Stimulated activated naive B cell treated with anti-CD40 and anti-IgM and Interleukin-4, amounts not matched to agents 10 μg/mL and 1 μg/mL and 100 μg/mL, for 72 hours (primary cell): ENCODE measurements at regions not wholly inside any gene's neighbourhood (a gene's known extent, or its start where the extent isn't known, plus 50 kb on each side); places are given as distances from the start of the nearest gene placed in this dataset.

ENCODE experiments used
- ATAC-seq, 2 donors: fragments of 150-1000 bp; cut with Tn5 transposase; replicated peaks; 2 replicates each; pipeline ENCODE4 v1.10.0; 2021; ENCODE audit warnings: moderate library complexity in 1 of 2
- DNase-seq: peaks from one replicate; pipeline ENCODE4 v3.0.0; 2021
- H3K27ac Mint-ChIP-seq: one replicate; pipeline ENCODE4 v1.8.0; 2022; ENCODE audit warnings: mild to moderate bottlenecking, mixed read lengths
- H3K27me3 Mint-ChIP-seq, 2 donors: one replicate each; pipeline ENCODE4 v1.8.0; 2022; ENCODE audit warnings: mixed read lengths in 2 of 2
- H3K36me3 Mint-ChIP-seq, 2 donors: one replicate each; pipeline ENCODE4 v1.8.0; 2022; ENCODE audit warnings: mixed read lengths in 2 of 2, mild to moderate bottlenecking in 1 of 2
- H3K4me1 Mint-ChIP-seq, 2 donors: one replicate each; pipeline ENCODE4 v1.8.0; 2022; ENCODE audit warnings: mixed read lengths in 2 of 2, mild to moderate bottlenecking in 1 of 2
- H3K4me3 Mint-ChIP-seq, 2 donors: one replicate each; pipeline ENCODE4 v1.8.0; 2022; ENCODE audit warnings: mild to moderate bottlenecking in 2 of 2, mixed read lengths in 2 of 2, moderate library complexity in 1 of 2
- H3K9me3 Mint-ChIP-seq, 2 donors: one replicate each; pipeline ENCODE4 v1.8.0; 2022; ENCODE audit warnings: mixed read lengths in 2 of 2, mild to moderate bottlenecking in 1 of 2

DNA sequence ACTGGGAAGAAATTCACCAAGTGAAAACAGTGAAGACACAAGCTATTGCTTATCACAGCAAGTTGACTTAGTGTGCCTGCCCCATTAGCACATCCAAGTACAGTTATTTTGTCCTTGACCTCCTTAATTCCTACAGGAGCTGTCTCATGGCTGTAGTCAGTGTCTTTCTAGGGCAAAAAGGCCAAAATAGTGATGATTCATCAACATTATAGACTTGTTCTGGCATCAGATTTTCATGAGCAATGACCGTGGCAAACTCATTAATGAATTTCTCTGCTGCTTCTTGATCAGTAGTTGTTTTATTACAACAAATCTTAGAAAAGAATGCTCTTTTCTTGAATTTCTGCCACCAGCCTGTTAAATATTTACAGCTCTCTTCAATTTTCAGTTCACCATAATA, 1169.3 kb upstream of the DDX18 start:
- Mint-ChIP-seq H3K27me3 (no peaks in the 10 kb centered on the region), H3K4me1 (no peaks in the 10 kb centered on the region), H3K9me3 (peaks cover 2 to 7% of the 10 kb centered on the region in 2 donors), H3K27ac (no peak overlapping the region), H3K36me3 (no peaks in the 10 kb centered on the region), H3K4me3 (no peak overlapping the region)
- ATAC-seq, result no peak
- DNase-seq, result no peak

DNA sequence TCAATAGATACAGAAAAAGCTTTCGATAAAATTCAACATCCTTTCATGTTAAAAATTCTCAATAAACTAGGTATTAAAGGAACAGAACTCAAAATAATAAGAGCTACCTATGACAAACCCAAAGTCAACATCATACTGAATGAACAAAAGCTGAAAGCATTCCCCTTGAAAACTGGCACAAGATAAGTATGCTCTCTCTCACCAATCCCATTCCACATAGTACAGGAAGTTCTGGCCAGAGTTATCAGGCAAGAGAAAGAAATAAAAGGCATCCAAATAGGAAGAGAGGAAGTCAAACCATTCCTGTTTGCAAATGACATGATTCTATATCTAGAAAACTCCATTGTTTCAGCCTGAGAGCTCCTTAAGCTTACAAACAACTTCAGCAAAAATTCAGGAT, 1145.8 kb upstream of the DDX18 start:
- no peaks in the 10 kb centered on the region for H3K4me1 Mint-ChIP-seq
- no peaks in the 10 kb centered on the region for H3K36me3 Mint-ChIP-seq
- H3K4me3 Mint-ChIP-seq, result no peak overlapping the region
- ATAC-seq (no peak), DNase-seq (no peak)
- H3K9me3 Mint-ChIP-seq, result peaks cover 5 to 9% of the 10 kb centered on the region in 2 donors
- H3K27ac Mint-ChIP-seq, result no peak overlapping the region
- no peaks in the 10 kb centered on the region for H3K27me3 Mint-ChIP-seq

DNA sequence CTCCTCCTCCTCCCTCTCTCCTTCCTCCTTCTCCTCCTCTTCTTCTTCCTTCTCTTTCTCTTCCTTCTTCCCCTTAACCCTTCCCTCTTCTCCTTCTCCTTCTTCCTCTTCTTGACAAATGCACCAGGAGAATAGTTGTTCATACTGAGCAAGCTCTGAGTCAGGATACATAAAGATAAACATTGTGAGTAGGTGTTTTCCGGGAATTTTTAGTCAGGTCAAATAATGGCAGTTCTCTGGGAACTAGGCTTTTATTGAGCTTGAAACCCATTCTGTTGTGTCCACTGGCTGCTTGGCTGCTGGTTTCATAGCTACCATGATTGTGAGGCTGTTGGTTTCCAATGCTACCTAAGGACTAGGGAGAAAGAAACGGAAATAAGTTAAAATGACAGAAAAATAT, 1144.7 kb upstream of the DDX18 start:
- DNase-seq (no peak), ATAC-seq (no peak)
- H3K4me1 Mint-ChIP-seq, result no peaks in the 10 kb centered on the region
- peaks cover 0 to 6% of the 10 kb centered on the region in 2 donors for H3K9me3 Mint-ChIP-seq
- no peaks in the 10 kb centered on the region for H3K27me3 Mint-ChIP-seq
- H3K4me3 Mint-ChIP-seq, result no peak overlapping the region
- no peak overlapping the region for H3K27ac Mint-ChIP-seq
- H3K36me3 Mint-ChIP-seq, result no peaks in the 10 kb centered on the region

DNA sequence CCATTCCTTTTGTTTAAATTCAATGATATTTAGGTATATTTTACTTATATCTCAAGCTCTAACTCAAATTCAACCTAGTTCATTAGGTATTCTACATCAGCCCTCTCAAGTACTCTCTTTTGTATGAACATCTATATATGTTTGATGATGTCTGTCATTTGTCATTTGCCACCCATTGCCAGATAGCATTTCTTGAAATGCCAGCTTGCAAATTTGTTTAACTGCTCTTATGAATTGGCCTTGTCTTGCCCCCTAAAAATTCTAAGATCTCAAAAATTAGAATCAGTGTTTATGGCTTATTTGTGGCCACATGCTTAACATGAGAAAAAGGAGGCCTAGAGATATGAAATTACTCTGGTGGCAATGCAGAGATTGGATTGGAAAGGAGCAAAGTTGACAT, 1140.3 kb upstream of the DDX18 start:
- H3K4me3 Mint-ChIP-seq, result no peak overlapping the region
- no peaks in the 10 kb centered on the region for H3K36me3 Mint-ChIP-seq
- no peak for ATAC-seq
- H3K4me1 Mint-ChIP-seq, result no peaks in the 10 kb centered on the region
- H3K27ac Mint-ChIP-seq, result no peak overlapping the region
- H3K9me3 Mint-ChIP-seq, result peaks cover 0 to 7% of the 10 kb centered on the region in 2 donors
- H3K27me3 Mint-ChIP-seq, result no peaks in the 10 kb centered on the region
- DNase-seq, result no peak

DNA sequence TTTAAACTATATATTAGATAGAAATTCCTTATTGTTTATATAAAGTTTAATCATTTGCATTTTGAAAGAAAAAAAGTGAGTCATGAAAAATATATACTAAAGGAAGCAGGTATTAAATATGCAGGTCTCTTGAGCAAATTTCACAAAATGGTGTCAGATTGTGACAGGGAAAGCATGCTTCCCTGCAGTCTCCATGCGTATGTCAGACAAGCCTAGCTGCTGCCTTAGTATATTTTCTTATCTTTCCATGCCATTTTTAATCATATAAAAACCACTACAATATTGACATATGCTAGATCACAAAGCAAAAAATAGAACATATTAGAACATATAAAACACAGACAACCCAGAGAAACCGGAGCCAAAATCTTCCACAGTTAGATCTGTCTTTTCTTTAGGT, 1137.7 kb upstream of the DDX18 start:
- ATAC-seq (no peak), DNase-seq (no peak)
- no peaks in the 10 kb centered on the region for H3K36me3 Mint-ChIP-seq
- H3K9me3 Mint-ChIP-seq, result peaks cover 0 to 5% of the 10 kb centered on the region in 2 donors
- no peaks in the 10 kb centered on the region for H3K4me1 Mint-ChIP-seq
- no peak overlapping the region for H3K4me3 Mint-ChIP-seq
- no peak overlapping the region for H3K27ac Mint-ChIP-seq
- no peaks in the 10 kb centered on the region for H3K27me3 Mint-ChIP-seq

DNA sequence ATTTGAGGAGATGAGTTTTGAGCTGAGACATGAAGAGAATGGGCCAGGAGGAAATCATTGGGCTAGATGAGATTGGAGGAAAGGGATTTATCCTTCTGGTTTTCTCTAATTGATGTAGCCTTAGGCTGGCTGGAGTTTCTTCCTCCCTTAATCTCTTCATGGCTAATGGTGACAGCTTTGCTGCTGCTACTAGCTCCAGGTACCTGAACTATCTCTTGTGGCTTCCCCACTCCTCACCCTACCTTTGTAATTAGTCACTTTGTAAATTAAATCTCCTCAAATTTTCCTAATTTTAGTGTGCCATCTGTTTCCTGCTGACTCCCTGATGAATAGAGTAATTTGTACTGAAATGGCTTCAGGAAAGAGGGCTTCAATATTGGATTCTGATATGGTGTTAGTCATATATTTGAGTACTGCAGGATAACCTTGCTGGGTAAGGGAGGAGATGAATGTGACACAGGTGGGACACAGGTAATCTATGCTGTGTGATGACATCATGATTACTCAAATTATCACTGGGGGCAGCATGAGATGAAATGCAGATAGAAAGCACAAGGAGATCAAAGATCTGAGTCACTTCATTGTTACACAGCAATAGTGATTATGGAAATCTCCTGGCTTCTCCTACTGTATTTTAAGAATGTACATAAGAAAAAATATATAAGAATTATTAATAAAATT, 1134.1 kb upstream of the DDX18 start:
- no peaks in the 10 kb centered on the region for H3K36me3 Mint-ChIP-seq
- H3K27me3 Mint-ChIP-seq, result no peaks in the 10 kb centered on the region
- ATAC-seq (no peak), DNase-seq (no peak)
- H3K4me3 Mint-ChIP-seq, result no peak overlapping the region
- no peaks in the 10 kb centered on the region for H3K4me1 Mint-ChIP-seq
- H3K9me3 Mint-ChIP-seq, result peaks cover 0 to 5% of the 10 kb centered on the region in 2 donors
- H3K27ac Mint-ChIP-seq, result no peak overlapping the region

DNA sequence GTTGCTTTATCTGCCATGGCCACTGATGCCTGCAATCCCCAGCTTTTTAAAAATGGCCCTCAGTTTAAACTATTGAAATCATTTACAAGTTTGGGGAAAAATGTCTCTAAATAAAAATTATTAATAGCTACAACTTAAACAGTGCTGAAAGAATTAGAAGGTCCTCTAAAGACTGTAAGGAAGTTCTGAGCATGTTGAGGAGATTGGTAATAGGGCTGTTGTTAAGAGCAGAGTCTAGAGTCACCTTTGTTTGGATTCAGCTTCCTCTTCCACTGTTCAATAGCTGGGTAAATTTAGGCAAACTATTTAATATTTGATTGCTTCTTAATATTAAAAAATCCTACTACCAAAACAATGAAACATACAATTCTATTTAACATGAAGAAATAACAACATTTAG, 1127.1 kb upstream of the DDX18 start:
- Mint-ChIP-seq H3K9me3 (peaks cover 0 to 6% of the 10 kb centered on the region in 2 donors), H3K4me3 (no peak overlapping the region), H3K27ac (no peak overlapping the region), H3K4me1 (no peaks in the 10 kb centered on the region), H3K36me3 (no peaks in the 10 kb centered on the region), H3K27me3 (no peaks in the 10 kb centered on the region)
- DNase-seq (no peak), ATAC-seq (no peak)

DNA sequence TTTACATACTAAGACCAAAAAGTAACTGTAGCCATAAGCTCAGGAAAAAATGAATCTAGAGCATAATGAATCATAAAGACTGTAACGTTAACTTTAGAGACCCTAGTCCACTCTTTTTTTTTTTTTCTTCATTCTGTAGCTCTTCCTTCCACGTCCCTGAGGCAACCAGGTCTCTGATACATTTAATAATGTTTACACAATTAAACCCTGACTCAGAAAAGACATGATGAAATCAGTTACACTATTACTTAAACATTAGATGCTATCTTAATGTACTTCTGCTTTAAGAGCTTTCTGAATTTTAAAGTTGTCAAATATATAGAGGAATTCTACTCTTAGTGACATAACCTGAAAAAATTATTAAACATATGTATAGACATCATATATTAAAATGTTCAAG, 1121.5 kb upstream of the DDX18 start:
- Mint-ChIP-seq H3K27ac (no peak overlapping the region), H3K27me3 (no peaks in the 10 kb centered on the region), H3K36me3 (no peaks in the 10 kb centered on the region), H3K4me3 (no peak overlapping the region), H3K9me3 (peaks cover 0 to 2% of the 10 kb centered on the region in 2 donors), H3K4me1 (no peaks in the 10 kb centered on the region)
- DNase-seq (no peak), ATAC-seq (no peak)

DNA sequence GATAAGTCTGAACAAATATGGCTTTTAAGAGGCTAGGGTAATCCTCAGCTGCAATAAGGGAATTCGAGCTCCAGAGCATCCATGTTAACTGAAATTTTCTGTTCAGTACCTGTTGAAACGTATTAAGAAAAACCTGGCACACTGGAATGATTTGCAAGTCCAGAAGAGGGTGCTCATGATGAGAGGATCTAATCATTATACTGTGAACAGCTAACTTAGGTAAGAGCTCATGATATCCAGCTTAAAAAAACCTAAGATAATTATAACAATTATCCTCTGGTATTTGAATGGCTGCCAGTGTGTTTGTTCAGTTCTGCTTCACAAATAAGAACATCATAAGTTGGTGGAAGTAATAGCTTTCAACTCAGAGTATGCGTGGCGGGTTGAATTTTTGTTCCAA, 1118.3 kb upstream of the DDX18 start:
- H3K9me3 Mint-ChIP-seq, result peaks cover 0 to 1% of the 10 kb centered on the region in 2 donors
- no peaks in the 10 kb centered on the region for H3K36me3 Mint-ChIP-seq
- H3K27ac Mint-ChIP-seq, result no peak overlapping the region
- H3K4me3 Mint-ChIP-seq, result no peak overlapping the region
- no peaks in the 10 kb centered on the region for H3K4me1 Mint-ChIP-seq
- DNase-seq (no peak), ATAC-seq (no peak)
- no peaks in the 10 kb centered on the region for H3K27me3 Mint-ChIP-seq

DNA sequence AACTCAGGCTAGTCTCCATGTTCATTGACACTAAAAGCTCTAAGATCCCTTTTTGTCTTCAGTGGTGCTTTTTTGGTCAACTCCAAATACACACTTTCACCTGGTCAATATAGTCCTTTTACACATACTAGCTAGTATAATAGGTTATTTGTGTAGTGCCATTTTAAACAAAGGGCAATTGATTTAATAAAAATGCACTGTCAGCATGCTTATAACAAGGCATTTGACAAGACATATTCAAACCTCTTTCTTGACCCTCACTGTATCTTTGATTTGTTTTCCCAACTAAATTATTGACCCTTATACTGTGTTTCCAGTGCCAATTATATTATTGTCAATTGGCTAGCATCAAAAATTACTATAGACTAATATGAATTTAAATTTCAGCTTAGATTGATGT, 1117.6 kb upstream of the DDX18 start:
- Mint-ChIP-seq H3K27ac (no peak overlapping the region), H3K9me3 (peaks cover 0 to 1% of the 10 kb centered on the region in 2 donors), H3K27me3 (no peaks in the 10 kb centered on the region), H3K4me3 (no peak overlapping the region), H3K36me3 (no peaks in the 10 kb centered on the region), H3K4me1 (no peaks in the 10 kb centered on the region)
- no peak for DNase-seq
- no peak for ATAC-seq

DNA sequence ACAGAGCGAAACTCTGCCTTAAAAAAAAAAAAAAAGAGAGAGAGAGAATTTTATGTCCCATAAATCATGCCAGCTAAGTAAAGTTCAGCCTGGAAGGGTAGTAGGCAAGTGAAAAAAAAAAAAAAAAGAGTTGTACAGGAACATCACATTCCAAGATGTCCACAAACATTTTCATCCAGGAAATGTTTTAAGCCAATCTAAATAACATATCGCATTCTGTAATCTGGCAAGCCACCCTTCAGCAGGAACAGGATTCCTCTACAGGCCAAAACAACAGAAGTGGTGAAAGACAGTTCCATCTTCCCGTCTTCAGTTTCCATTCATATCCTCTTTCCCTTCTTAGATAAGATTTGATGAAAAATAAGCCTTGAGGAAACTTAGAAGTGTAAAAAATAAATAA, 1108.1 kb upstream of the DDX18 start:
- Mint-ChIP-seq H3K4me1 (no peaks in the 10 kb centered on the region), H3K27ac (no peak overlapping the region), H3K9me3 (peaks cover 3 to 6% of the 10 kb centered on the region in 2 donors), H3K36me3 (no peaks in the 10 kb centered on the region), H3K27me3 (no peaks in the 10 kb centered on the region), H3K4me3 (no peak overlapping the region)
- DNase-seq, result no peak
- no peak for ATAC-seq

DNA sequence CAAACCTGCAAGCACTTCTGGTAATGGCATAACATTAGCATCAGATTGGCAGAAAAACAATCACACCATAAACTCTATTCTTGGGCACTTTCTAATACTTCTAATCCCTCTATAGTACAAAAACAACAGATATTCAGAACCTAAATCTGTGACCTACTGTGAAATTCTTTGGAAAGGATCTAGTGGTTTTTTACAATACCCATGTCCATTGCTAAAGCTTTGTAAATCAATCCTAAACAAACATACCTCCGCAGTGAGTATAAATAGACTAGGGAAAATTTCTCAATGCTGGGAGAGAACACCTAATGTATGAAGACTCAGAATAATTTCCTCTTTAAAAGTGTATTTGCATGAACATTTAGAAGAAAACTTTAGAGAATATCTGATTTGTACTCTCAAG, 1098.5 kb upstream of the DDX18 start:
- Mint-ChIP-seq H3K27ac (no peak overlapping the region), H3K9me3 (peaks cover 2 to 8% of the 10 kb centered on the region in 2 donors), H3K27me3 (no peaks in the 10 kb centered on the region), H3K4me1 (no peaks in the 10 kb centered on the region), H3K4me3 (no peak overlapping the region), H3K36me3 (no peaks in the 10 kb centered on the region)
- ATAC-seq, result no peak
- no peak for DNase-seq

DNA sequence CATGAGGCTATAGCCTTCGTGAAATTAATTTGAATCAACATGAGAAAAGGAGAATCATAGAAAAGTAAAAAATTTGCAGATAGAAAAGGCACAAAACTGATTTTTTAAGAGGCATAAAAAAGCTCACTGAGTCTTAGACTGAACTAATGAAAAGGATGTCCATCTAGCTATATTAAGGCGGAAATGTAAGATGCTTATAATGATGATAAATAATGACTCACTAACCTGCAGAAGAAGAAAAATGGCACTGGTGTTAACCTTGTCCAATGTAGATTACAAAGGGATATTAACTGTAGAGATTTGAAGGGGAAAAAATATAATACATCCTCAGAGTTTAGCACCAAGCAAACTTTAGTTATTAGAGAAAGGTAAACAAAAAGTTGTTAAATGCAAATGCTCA, 1098.0 kb upstream of the DDX18 start:
- ATAC-seq (no peak), DNase-seq (no peak)
- no peak overlapping the region for H3K4me3 Mint-ChIP-seq
- H3K36me3 Mint-ChIP-seq, result no peaks in the 10 kb centered on the region
- H3K27ac Mint-ChIP-seq, result no peak overlapping the region
- H3K4me1 Mint-ChIP-seq, result no peaks in the 10 kb centered on the region
- H3K9me3 Mint-ChIP-seq, result peaks cover 2 to 8% of the 10 kb centered on the region in 2 donors
- H3K27me3 Mint-ChIP-seq, result no peaks in the 10 kb centered on the region

DNA sequence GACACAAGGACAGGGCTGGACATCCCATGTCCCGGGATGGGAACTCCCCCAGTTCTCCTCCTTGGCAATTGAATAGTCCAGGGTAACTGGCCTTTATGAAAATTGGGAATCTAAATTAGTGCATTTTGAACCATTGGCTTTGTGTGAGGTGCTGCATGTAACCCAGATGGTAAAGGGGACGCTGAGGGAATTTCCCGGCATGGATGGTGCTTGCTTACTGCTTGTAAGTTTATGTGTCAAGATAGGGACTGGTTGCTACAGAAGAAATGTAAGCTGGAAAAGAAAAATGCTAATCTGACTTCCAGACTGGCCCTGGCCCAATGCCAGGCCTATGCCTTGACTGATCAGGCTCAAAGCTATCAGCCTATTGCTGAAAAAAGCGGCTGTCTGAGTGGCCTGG, 1096.7 kb upstream of the DDX18 start:
- H3K4me3 Mint-ChIP-seq, result no peak overlapping the region
- no peak for ATAC-seq
- no peaks in the 10 kb centered on the region for H3K4me1 Mint-ChIP-seq
- no peaks in the 10 kb centered on the region for H3K36me3 Mint-ChIP-seq
- H3K27ac Mint-ChIP-seq, result no peak overlapping the region
- DNase-seq, result no peak
- H3K9me3 Mint-ChIP-seq, result peaks cover 2 to 8% of the 10 kb centered on the region in 2 donors
- H3K27me3 Mint-ChIP-seq, result no peaks in the 10 kb centered on the region

DNA sequence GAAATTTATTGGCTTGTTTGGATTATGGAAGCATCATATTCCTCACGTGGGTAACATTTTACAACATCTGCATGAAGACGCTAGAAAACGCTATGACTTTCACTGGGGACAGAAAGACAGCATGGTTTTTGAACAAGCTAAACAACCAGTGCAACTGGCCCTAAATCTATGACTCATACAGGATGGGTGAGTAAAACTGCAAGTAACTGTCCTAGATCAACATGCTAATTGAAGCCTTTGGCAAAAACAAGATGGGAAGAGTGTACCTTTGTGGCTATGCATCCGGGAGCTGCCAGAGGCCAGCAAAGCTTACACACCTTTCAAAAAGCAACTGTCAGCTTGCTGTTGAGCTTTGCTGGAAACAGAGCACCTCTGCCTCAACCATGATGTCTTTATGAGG, 1096.0 kb upstream of the DDX18 start:
- Mint-ChIP-seq H3K27ac (no peak overlapping the region), H3K27me3 (no peaks in the 10 kb centered on the region), H3K9me3 (peaks cover 2 to 8% of the 10 kb centered on the region in 2 donors), H3K4me3 (no peak overlapping the region), H3K36me3 (no peaks in the 10 kb centered on the region), H3K4me1 (no peaks in the 10 kb centered on the region)
- ATAC-seq, result no peak
- no peak for DNase-seq

DNA sequence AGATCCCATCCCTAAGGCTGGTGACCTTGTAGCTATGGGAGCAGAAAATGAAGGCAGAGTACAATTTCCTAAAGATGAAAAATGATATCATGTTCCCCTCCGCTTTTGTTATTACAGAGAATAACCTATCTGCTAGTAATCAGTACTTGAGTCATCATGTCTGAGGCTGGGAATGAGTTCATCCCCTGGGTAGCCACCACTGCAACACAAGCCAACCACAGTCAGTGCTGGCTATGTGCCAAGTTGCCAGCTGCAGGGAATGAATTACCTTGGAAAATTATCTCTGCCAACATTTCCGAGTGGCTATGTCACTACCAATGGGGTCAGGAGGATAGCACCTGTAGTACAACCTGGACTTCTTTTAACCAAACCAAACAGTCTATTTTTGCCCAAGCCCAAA, 1094.7 kb upstream of the DDX18 start:
- no peak overlapping the region for H3K27ac Mint-ChIP-seq
- DNase-seq (no peak), ATAC-seq (no peak)
- no peaks in the 10 kb centered on the region for H3K27me3 Mint-ChIP-seq
- H3K4me3 Mint-ChIP-seq, result no peak overlapping the region
- no peaks in the 10 kb centered on the region for H3K36me3 Mint-ChIP-seq
- H3K4me1 Mint-ChIP-seq, result no peaks in the 10 kb centered on the region
- H3K9me3 Mint-ChIP-seq, result peaks cover 2 to 8% of the 10 kb centered on the region in 2 donors
